Keratinocyte (primary cell): ENCODE measurements at regions not wholly inside any gene's neighbourhood (a gene's known extent, or its start where the extent isn't known, plus 50 kb on each side); places are given as distances from the start of the nearest gene placed in this dataset.

Source experiments
- EZH2 ChIP-seq: IDR thresholded peaks from one replicate; pipeline ENCODE4 v1.6.1; 2012; ENCODE audit warnings: inconsistent platforms, mild to moderate bottlenecking, low read length, moderate library complexity
- TF ChIP-seq, protein P1 (sequence below), 3 experiments: IDR thresholded peaks in 1 of 3; conservative IDR thresholded peaks in 1 of 3; optimal IDR thresholded peaks in 1 of 3; 2 replicates in 2 of 3; 3 replicates in 1 of 3; pipeline versions ENCODE3 to v1.5.1; 2011; ENCODE audit warnings: low read length in 3 of 3, mild to moderate bottlenecking in 3 of 3, moderate library complexity in 2 of 3, control low read depth in 1 of 3, inconsistent platforms in 1 of 3; ENCODE audit not compliant: insufficient read depth in 2 of 3; ENCODE audit errors: extremely low read depth in 1 of 3

DNA sequence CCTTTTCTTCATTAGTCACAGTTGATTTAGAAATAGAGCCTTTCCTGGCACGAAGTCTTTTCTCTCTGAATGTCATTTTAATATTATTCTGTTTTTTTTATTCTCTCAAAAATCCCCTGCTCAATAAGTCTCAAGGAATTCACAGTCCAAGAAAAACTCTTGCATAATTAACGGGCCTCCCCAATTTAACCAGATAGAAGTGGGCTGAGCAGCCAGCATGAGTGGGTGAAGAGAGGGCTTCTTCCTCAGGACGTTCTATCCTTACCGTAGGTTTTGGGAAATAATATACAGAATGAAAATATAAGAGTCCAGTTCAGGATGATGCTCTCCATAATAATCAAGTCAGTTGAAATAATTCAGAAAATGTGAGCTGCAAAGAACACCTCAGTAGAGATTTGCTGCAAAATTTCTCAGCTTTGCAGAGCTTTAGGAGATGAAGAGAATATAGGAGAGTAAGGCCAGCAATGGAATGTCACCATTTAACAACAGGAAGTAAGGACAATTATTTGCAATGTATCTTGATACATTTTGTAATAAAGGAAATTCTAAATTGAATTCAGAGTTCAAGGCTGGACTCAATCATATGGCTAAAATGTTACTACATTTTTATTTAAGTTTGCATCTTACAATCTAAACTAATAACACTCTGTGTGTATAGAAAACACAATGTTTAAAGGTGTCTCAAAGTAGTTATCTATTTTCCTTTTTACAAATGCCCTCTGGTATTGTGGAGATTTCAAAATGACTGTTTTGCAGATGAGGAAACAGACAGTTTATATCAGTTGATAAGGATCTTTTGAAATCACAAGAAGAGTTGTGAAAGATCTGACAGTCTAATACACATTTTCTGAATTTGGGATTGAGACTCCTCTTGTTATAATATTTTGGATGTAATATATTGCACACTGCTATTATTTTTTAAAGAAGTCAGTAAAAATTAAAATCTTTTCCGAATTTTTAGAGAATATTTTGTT lies 1724.1 kb upstream of the SEL1L start:
- TF ChIP-seq, protein P1, sequence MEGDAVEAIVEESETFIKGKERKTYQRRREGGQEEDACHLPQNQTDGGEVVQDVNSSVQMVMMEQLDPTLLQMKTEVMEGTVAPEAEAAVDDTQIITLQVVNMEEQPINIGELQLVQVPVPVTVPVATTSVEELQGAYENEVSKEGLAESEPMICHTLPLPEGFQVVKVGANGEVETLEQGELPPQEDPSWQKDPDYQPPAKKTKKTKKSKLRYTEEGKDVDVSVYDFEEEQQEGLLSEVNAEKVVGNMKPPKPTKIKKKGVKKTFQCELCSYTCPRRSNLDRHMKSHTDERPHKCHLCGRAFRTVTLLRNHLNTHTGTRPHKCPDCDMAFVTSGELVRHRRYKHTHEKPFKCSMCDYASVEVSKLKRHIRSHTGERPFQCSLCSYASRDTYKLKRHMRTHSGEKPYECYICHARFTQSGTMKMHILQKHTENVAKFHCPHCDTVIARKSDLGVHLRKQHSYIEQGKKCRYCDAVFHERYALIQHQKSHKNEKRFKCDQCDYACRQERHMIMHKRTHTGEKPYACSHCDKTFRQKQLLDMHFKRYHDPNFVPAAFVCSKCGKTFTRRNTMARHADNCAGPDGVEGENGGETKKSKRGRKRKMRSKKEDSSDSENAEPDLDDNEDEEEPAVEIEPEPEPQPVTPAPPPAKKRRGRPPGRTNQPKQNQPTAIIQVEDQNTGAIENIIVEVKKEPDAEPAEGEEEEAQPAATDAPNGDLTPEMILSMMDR (optimal IDR thresholded peaks at IDR 0.05 in 1 of 3, IDR thresholded peaks at IDR 0.05 in 1 of 3, conservative IDR thresholded peaks at IDR 0.05 in 1 of 3; ENCODE audit: extremely low read depth in 1 of 3, insufficient read depth in 2 of 3, low read length in 3 of 3) = no peak
- TF ChIP-seq EZH2 = no peak
